ENCODE measurements at regions not wholly inside any gene's neighbourhood (a gene's known extent, or its start where the extent isn't known, plus 50 kb on each side); places are given as distances from the start of the nearest gene placed in this dataset.

- no peak for DNase-seq
- Mint-ChIP-seq H3K27me3 (ENCODE audit: low read depth) (no peaks in the 10 kb centered on the region), H3K4me3 (no peak overlapping the region), H3K4me1 (ENCODE audit: low read depth) (peaks cover 7% of the 10 kb centered on the region), H3K9me3 (no peaks in the 10 kb centered on the region), H3K36me3 (ENCODE audit: insufficient read depth) (no peaks in the 10 kb centered on the region)
- ATAC-seq, result no peak
Observed at GRCh38 chr11:95593111-95593510, 196.5 kb downstream of the FAM76B start.

DNA sequence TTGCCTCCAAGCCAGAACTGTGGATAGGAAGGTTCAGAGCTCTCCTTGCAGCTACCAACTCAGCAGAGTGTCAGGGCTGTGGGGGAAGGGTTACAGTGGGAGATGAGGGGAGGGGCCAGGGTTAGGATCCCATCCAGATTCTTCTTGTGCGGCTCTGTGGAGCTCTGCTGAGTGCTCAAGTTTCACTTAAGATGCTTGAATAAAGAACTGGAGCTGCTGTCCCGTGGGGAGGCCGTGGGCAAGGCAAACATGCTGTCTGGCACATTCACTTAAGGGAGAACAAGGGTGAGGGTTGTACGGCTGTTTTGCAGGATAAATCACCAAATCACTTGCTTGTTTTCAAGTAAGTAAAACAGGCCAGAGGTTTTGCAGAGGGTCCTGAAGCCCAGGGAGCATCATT, 197.1 kb downstream of the FAM76B start:
- Mint-ChIP-seq H3K4me1 (ENCODE audit: low read depth) (peaks cover 7% of the 10 kb centered on the region), H3K9me3 (no peaks in the 10 kb centered on the region), H3K27me3 (ENCODE audit: low read depth) (no peaks in the 10 kb centered on the region), H3K4me3 (no peak overlapping the region), H3K36me3 (ENCODE audit: insufficient read depth) (no peaks in the 10 kb centered on the region)
- ATAC-seq (no peak), DNase-seq (no peak)

DNA sequence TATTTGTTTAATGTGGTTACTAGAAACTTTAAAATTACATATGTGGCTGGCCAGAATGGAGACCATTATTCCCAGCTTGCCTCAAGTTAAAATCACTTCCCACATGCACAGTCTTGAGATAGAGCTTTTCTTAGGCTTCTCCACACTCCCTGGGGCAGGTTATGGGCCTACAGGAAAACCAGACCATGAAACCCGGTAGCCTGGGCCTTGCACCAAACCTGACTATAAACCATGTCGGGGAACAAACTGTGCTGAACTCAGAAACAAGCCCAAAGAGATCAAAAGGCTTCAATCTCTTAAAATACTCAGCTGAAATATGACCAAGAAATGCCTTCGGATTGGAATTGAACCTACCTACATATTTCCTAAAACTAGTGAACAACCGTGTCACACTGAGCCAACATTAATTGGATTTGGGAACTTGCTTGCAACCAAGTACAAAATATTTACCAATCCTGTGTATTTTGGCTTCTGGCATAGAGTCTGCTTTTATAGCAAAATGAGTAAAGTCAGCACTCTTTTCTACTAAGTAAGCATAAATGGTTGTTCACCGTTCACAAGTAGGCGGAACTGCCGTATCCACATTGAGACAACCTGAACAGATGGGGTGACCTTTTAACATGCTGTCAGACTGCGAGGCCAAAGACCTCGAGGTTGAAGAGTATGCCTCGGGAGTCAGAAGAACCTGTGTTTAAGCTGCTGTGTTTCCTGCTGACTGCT, 199.5 kb downstream of the FAM76B start:
- Mint-ChIP-seq H3K4me3 (no peak overlapping the region), H3K27me3 (ENCODE audit: low read depth) (no peaks in the 10 kb centered on the region), H3K9me3 (no peaks in the 10 kb centered on the region), H3K36me3 (ENCODE audit: insufficient read depth) (no peaks in the 10 kb centered on the region), H3K4me1 (ENCODE audit: low read depth) (peaks cover 6% of the 10 kb centered on the region)
- ATAC-seq (no peak), DNase-seq (no peak)

GRCh38 chr11:95588821-95589220, 200.8 kb downstream of the FAM76B start:
- Mint-ChIP-seq H3K36me3 (ENCODE audit: insufficient read depth) (no peaks in the 10 kb centered on the region), H3K4me3 (no peak overlapping the region), H3K9me3 (no peaks in the 10 kb centered on the region), H3K4me1 (ENCODE audit: low read depth) (peaks cover 13% of the 10 kb centered on the region), H3K27me3 (ENCODE audit: low read depth) (no peaks in the 10 kb centered on the region)
- no peak for DNase-seq
- ATAC-seq, result no peak

- Mint-ChIP-seq H3K4me3 (no peak overlapping the region), H3K27me3 (ENCODE audit: low read depth) (no peaks in the 10 kb centered on the region), H3K9me3 (peaks cover 5% of the 10 kb centered on the region), H3K4me1 (ENCODE audit: low read depth) (peaks cover 15% of the 10 kb centered on the region), H3K36me3 (ENCODE audit: insufficient read depth) (no peaks in the 10 kb centered on the region)
- ATAC-seq, result no peak
- no peak for DNase-seq
Observed at GRCh38 chr11:95586661-95587060, 202.9 kb downstream of the FAM76B start.

DNA sequence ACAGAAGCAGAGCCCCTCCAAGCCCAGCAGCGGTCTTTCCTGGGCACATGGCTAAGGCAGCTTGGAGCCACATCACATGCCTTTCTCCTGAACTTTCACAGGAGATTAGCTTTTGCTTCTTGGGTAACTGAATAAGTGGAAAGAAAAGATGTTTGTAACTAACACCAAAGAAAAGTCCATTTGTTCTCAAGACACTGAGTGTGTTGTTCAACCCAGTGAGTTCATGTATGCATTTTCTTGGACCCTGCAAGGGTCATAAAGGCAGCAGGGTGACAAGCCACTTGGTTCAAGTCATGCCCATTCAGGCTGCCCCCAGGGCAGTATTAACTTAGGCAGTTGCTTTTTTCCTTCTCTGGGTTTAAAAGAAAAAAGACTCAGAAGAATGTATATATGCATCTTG, 203.4 kb downstream of the FAM76B start:
- ATAC-seq, result no peak
- Mint-ChIP-seq H3K4me3 (no peak overlapping the region), H3K9me3 (peaks cover 6% of the 10 kb centered on the region), H3K4me1 (ENCODE audit: low read depth) (peaks cover 15% of the 10 kb centered on the region), H3K27me3 (ENCODE audit: low read depth) (no peaks in the 10 kb centered on the region), H3K36me3 (ENCODE audit: insufficient read depth) (no peaks in the 10 kb centered on the region)
- DNase-seq, result no peak

- Mint-ChIP-seq H3K36me3 (ENCODE audit: insufficient read depth) (no peaks in the 10 kb centered on the region), H3K27me3 (ENCODE audit: low read depth) (no peaks in the 10 kb centered on the region), H3K9me3 (peaks cover 8% of the 10 kb centered on the region), H3K4me3 (no peak overlapping the region), H3K4me1 (ENCODE audit: low read depth) (peaks cover 15% of the 10 kb centered on the region)
- no peak for ATAC-seq
- no peak for DNase-seq
Observed at GRCh38 chr11:95585752-95586077, 203.9 kb downstream of the FAM76B start.

- no peaks in the 10 kb centered on the region for H3K36me3 Mint-ChIP-seq (ENCODE audit: insufficient read depth)
- no peak for DNase-seq
- H3K4me3 Mint-ChIP-seq, result no peak overlapping the region
- H3K4me1 Mint-ChIP-seq (ENCODE audit: low read depth), result peaks cover 15% of the 10 kb centered on the region
- peaks cover 8% of the 10 kb centered on the region for H3K9me3 Mint-ChIP-seq
- H3K27me3 Mint-ChIP-seq (ENCODE audit: low read depth), result no peaks in the 10 kb centered on the region
- no peak for ATAC-seq
Observed at GRCh38 chr11:95585069-95585751, 204.4 kb downstream of the FAM76B start.

DNA sequence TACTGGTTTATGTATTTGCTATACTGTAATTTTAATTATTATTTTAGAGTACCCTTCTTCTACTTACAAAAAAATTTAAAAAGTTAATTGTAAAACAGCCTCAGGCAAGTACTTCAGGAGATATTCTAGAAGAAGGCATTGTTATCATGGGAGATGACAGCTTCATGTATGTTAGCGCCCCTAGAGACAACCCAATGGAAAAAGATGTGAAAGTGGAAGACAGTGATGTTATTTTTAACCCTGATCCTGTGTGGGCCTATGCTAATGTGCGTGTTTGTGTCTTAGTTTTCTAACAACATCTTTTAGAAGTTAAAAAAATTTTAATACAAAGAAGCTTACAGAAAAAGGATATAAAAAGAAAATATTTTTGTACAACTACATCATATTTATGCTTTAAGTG, 205.0 kb downstream of the FAM76B start:
- H3K36me3 Mint-ChIP-seq (ENCODE audit: insufficient read depth), result no peaks in the 10 kb centered on the region
- H3K4me3 Mint-ChIP-seq, result no peak overlapping the region
- no peaks in the 10 kb centered on the region for H3K27me3 Mint-ChIP-seq (ENCODE audit: low read depth)
- DNase-seq (no peak), ATAC-seq (no peak)
- peaks cover 8% of the 10 kb centered on the region for H3K9me3 Mint-ChIP-seq
- peaks cover 15% of the 10 kb centered on the region for H3K4me1 Mint-ChIP-seq (ENCODE audit: low read depth)

DNA sequence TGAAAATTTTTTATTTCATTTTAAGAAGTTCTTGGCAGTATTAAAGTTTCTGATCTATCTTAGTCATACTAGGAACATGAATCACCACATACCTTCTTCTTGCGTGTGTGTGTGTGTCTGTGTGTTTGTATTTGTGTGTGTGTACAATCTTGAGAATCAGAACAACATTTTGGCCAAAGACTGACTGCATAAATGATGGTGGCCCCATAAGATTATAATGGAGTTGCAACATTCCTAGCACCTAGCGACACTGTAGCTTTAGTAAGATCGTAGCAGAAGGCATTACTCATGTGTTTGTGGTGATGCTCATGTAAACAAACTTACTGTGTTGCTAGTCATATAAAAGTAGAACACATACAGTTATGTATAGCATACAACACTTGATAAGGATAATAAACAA, 205.4 kb downstream of the FAM76B start:
- Mint-ChIP-seq H3K4me3 (no peak overlapping the region), H3K9me3 (peaks cover 8% of the 10 kb centered on the region), H3K36me3 (ENCODE audit: insufficient read depth) (no peaks in the 10 kb centered on the region), H3K4me1 (ENCODE audit: low read depth) (peaks cover 15% of the 10 kb centered on the region), H3K27me3 (ENCODE audit: low read depth) (no peaks in the 10 kb centered on the region)
- DNase-seq (no peak), ATAC-seq (peak in 1 of 2 donors; percentile 46)

- ATAC-seq, result peak; percentile 96 to 98
- no peak for DNase-seq
Observed at GRCh38 chr11:95577716-95578460, 211.7 kb downstream of the FAM76B start.

DNA sequence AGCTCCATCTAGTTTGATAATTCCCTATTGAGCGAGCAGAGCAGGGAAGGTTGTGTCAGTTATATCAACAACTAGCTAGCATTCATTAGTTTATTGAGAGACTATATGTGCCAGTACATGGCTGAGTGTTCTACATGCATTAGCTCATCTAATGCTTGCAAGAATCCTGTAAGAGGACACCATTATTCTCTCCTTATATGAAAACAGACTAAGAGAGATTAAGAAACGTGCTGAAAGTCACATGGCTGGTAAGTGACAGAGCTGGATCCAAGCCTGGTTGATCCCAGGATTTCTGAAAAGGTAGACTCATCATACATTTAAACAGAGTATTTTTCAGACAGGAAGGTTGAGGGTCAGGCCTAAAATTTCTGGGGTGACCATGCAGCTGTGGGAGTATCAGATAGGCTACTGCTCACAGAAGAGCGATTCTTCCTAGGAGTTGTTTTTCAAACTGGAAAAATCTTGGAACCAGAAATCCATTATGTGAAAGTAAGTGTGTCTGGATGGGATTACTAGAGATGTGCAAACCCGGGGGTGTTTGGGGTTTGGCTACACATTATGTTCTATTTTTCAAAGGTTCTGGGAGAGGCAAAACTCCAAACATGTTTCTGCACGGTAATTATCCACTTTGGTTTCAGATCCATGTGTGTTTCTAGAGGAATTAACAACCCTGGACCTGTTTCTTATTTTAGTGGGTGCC, 213.3 kb downstream of the FAM76B start:
- ATAC-seq, result no peak
- Mint-ChIP-seq H3K4me1 (ENCODE audit: low read depth) (peaks cover 10% of the 10 kb centered on the region), H3K4me3 (no peak overlapping the region), H3K27me3 (ENCODE audit: low read depth) (no peaks in the 10 kb centered on the region), H3K36me3 (ENCODE audit: insufficient read depth) (no peaks in the 10 kb centered on the region), H3K9me3 (peaks cover 3% of the 10 kb centered on the region)
- DNase-seq, result no peak

More at GRCh38 chr11:95577716-95578460, 211.7 kb downstream of the FAM76B start:
- H3K4me3 Mint-ChIP-seq, result no peak overlapping the region
- peaks cover 3% of the 10 kb centered on the region for H3K9me3 Mint-ChIP-seq
- no peaks in the 10 kb centered on the region for H3K36me3 Mint-ChIP-seq (ENCODE audit: insufficient read depth)
- peaks cover 10% of the 10 kb centered on the region for H3K4me1 Mint-ChIP-seq (ENCODE audit: low read depth)
- no peaks in the 10 kb centered on the region for H3K27me3 Mint-ChIP-seq (ENCODE audit: low read depth)

GRCh38 chr11:95575517-95575916, 214.1 kb downstream of the FAM76B start:
- no peak for DNase-seq
- Mint-ChIP-seq H3K9me3 (no peaks in the 10 kb centered on the region), H3K36me3 (ENCODE audit: insufficient read depth) (peaks cover 2% of the 10 kb centered on the region), H3K4me1 (ENCODE audit: low read depth) (peaks cover 10% of the 10 kb centered on the region), H3K27me3 (ENCODE audit: low read depth) (no peaks in the 10 kb centered on the region), H3K4me3 (no peak overlapping the region)
- ATAC-seq, result no peak

DNA sequence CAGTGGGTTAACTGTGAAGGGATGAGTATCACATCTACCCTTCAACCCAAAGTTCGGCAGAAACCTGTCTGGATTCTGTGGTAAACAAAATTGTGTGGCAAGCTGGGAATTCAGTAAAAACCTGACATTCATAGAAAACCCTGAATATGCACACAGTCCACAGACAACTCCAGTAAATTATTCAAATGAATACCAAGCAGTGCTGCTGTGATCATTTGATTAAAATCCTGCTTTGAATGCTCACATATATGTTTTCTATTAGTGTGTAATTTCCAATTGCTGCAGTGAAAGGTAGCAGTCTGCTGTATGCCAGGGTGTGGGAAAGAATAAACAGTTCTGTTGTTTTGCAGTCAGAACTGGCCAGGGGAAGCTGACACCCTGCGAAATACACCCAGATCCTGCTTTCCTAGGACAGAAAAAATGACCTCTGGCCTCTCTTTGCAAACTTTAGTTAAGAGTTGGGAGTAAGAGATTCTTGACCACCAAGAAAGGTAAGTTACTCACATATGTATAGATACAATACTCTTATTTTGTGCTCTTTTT, 217.8 kb downstream of the FAM76B start:
- H3K9me3 Mint-ChIP-seq, result peaks cover 13% of the 10 kb centered on the region
- no peaks in the 10 kb centered on the region for H3K4me1 Mint-ChIP-seq (ENCODE audit: low read depth)
- H3K36me3 Mint-ChIP-seq (ENCODE audit: insufficient read depth), result peaks cover 10% of the 10 kb centered on the region
- ATAC-seq, result no peak
- no peak for DNase-seq
- H3K4me3 Mint-ChIP-seq, result no peak overlapping the region
- H3K27me3 Mint-ChIP-seq (ENCODE audit: low read depth), result no peaks in the 10 kb centered on the region

Measured in activated T-cell treated with anti-CD3 and anti-CD28 coated beads, Interleukin-2, amount 50 U/mL, for 4 hours (primary cell).